ENCODE measurements at regions not wholly inside any gene's neighbourhood (a gene's known extent, or its start where the extent isn't known, plus 50 kb on each side); places are given as distances from the start of the nearest gene placed in this dataset.

DNA sequence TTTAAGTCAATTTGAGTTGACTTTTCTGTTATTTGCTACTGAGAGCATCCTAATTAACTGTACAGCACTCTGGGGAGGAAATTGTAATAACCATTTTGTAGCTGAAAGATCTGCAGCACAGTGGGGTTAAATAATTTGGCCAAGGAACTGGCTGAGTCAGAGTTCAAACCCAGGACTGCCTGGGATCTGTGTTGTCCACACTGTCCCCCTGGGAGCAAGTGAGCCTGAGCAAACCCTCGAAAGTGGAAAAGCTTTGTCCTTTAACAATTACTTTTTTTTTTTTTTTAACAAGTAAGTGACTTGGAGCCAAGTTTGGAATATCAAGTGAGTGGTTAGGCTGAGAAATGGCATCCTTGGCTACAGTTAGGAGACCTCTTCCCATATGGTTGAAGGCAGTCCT, 247.2 kb upstream of the CCDC196 start:
- no peaks in the 10 kb centered on the region for H3K9me3 Mint-ChIP-seq
- DNase-seq (ENCODE audit: low spot score in 2 of 2, unreplicated experiment in 2 of 2): no peak
- no peak overlapping the region for H3K4me3 Mint-ChIP-seq
- TF ChIP-seq, protein P1, sequence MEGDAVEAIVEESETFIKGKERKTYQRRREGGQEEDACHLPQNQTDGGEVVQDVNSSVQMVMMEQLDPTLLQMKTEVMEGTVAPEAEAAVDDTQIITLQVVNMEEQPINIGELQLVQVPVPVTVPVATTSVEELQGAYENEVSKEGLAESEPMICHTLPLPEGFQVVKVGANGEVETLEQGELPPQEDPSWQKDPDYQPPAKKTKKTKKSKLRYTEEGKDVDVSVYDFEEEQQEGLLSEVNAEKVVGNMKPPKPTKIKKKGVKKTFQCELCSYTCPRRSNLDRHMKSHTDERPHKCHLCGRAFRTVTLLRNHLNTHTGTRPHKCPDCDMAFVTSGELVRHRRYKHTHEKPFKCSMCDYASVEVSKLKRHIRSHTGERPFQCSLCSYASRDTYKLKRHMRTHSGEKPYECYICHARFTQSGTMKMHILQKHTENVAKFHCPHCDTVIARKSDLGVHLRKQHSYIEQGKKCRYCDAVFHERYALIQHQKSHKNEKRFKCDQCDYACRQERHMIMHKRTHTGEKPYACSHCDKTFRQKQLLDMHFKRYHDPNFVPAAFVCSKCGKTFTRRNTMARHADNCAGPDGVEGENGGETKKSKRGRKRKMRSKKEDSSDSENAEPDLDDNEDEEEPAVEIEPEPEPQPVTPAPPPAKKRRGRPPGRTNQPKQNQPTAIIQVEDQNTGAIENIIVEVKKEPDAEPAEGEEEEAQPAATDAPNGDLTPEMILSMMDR (IDR thresholded peaks at IDR 0.05; ENCODE audit: unreplicated experiment): no peak
- peaks cover 28% of the 10 kb centered on the region for H3K27me3 Mint-ChIP-seq (ENCODE audit: low read depth)
- no peaks in the 10 kb centered on the region for H3K36me3 Mint-ChIP-seq
- H3K27ac Mint-ChIP-seq: no peak overlapping the region
- peaks cover 4% of the 10 kb centered on the region for H3K4me1 Mint-ChIP-seq

DNA sequence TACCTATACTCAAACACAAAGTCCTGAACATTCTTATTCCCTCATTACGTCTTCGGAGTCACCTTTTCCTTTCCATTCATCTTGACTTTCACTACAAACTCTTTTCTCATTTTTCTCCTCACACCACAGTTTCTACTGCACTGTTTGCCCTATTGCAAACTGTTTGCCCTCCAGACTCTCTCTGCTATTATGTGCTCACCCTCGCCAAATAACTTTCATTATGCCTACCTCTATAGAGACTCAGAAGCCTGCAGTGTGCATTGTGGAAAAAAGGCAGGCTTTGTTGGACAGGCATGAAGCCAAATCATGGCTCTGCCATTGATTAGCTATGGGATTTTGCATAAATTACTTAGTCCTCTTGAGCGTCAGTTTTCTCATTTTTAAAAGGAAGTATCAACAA, 246.6 kb upstream of the CCDC196 start:
- DNase-seq (ENCODE audit: low spot score in 2 of 2, unreplicated experiment in 2 of 2): no peak
- Mint-ChIP-seq H3K9me3 (no peaks in the 10 kb centered on the region), H3K4me1 (no peaks in the 10 kb centered on the region), H3K36me3 (no peaks in the 10 kb centered on the region), H3K27me3 (ENCODE audit: low read depth) (peaks cover 31% of the 10 kb centered on the region), H3K27ac (no peak overlapping the region), H3K4me3 (no peak overlapping the region)
- TF ChIP-seq, protein P1 (IDR thresholded peaks at IDR 0.05; ENCODE audit: unreplicated experiment): no peak

DNA sequence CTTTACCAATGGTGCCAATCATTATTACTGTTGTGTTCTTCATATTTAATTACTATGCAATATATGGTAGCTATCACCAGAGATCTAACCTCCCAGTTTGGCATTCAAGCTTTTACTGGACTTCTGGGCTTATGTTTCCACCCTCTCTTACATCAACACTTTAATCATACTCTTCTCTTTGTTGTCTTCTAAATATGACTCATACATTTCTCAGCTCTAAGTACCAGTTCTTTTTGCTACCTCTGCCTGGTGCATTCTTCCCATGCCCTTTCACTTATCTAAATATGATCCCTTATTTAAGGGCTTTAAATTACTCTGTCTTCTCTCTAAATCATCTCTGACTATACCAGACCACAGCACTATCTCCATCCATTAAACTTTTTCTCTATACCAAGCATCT, 246.1 kb upstream of the CCDC196 start:
- DNase-seq (ENCODE audit: low spot score in 2 of 2, unreplicated experiment in 2 of 2): no peak
- Mint-ChIP-seq H3K27ac (no peak overlapping the region), H3K36me3 (no peaks in the 10 kb centered on the region), H3K4me1 (no peaks in the 10 kb centered on the region), H3K4me3 (no peak overlapping the region), H3K9me3 (no peaks in the 10 kb centered on the region), H3K27me3 (ENCODE audit: low read depth) (peaks cover 35% of the 10 kb centered on the region)
- TF ChIP-seq, protein P1 (IDR thresholded peaks at IDR 0.05; ENCODE audit: unreplicated experiment): no peak

DNA sequence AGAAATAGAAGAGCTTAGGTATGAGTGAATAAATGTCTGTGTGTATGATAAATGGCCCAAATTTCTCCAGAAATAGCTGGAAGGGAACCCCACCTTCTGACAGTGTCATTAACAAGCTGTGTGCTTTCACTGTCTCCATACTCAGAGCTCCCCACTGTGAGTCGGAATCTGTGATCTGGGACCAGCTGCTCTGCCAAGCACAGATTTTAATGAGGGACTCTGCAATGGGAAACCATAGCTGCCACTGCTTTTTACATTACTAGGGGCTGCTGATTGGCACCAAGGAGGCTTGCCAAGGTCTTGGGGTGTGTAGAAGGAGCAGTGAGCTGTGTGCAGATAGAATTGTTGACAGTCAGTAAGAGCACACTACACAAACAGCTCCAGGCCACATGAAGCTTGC, 244.2 kb upstream of the CCDC196 start:
- Mint-ChIP-seq H3K27ac (no peak overlapping the region), H3K9me3 (no peaks in the 10 kb centered on the region), H3K4me3 (no peak overlapping the region), H3K27me3 (ENCODE audit: low read depth) (peaks cover 34% of the 10 kb centered on the region), H3K4me1 (no peaks in the 10 kb centered on the region), H3K36me3 (no peaks in the 10 kb centered on the region)
- TF ChIP-seq, protein P1 (IDR thresholded peaks at IDR 0.05; ENCODE audit: unreplicated experiment): no peak
- no peak for DNase-seq (ENCODE audit: low spot score in 2 of 2, unreplicated experiment in 2 of 2)

DNA sequence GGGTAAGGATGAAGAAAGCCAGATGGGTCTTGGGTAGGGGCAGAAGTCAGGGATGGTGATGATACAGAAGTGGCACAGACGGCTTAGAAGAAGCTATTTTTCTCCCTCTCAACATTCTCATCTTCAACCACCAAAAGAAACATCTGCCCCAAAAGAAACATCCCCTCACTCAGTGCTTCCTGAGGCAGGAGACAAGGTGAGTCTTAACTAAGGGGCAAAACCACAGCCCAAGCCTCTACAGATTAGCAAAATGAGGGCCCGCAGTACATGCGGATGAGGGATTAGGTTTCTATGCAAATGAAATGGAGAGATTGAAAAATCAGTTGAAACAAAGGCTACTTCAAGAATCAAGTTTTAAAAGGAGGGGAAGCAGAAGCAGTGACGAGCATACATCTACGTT, 241.3 kb upstream of the CCDC196 start:
- no peaks in the 10 kb centered on the region for H3K4me1 Mint-ChIP-seq

More for the DNA sequence above, 241.3 kb upstream of the CCDC196 start:
- H3K36me3 Mint-ChIP-seq: no peaks in the 10 kb centered on the region
- peaks cover 21% of the 10 kb centered on the region for H3K27me3 Mint-ChIP-seq (ENCODE audit: low read depth)
- no peak for DNase-seq (ENCODE audit: low spot score in 2 of 2, unreplicated experiment in 2 of 2)
- TF ChIP-seq, protein P1 (IDR thresholded peaks at IDR 0.05; ENCODE audit: unreplicated experiment): no peak
- H3K9me3 Mint-ChIP-seq: no peaks in the 10 kb centered on the region
- no peak overlapping the region for H3K27ac Mint-ChIP-seq
- H3K4me3 Mint-ChIP-seq: no peak overlapping the region
